IMR-90 (cell line): ENCODE measurements at regions not wholly inside any gene's neighbourhood (a gene's known extent, or its start where the extent isn't known, plus 50 kb on each side); places are given as distances from the start of the nearest gene placed in this dataset.

Experiments
- ATAC-seq: fragments of 200-7000 bp; cut with Tn5 transposase; 2 replicates; pipeline ENCODE4 v1.9.1; 2020; ENCODE audit warnings: low read depth, mild to moderate bottlenecking, moderate library complexity
- BruUV-seq: library from RNA; stranded (reverse); fragments of 400-500 nt; replicated peaks from 2 replicates; lab custom pipeline; 2021; lab: Mats Ljungman, UMichigan
- CTCF ChIA-PET: fragments of 300-600 bp; formaldehyde crosslinking; extraction: SDS; loops from one replicate; lab custom pipeline; 2021; ENCODE audit warnings: antibody characterized with exemption; lab: Yijun Ruan, JAX
- POLR2A ChIA-PET: fragments of 300-600 bp; sonication (Branson Sonifier 250); formaldehyde crosslinking; loops from one replicate; lab custom pipeline; 2022; ENCODE audit warnings: antibody characterized with exemption; ENCODE audit not compliant: unreplicated experiment; lab: Charles Lee
- DNase-seq: peaks from one replicate; pipeline ENCODE4 v3.0.0; 2013
- H2AFZ ChIP-seq: replicated peaks from 2 replicates; pipeline ENCODE3; 2013; ENCODE audit warnings: low read length, mild to moderate bottlenecking; ENCODE audit not compliant: poor library complexity
- H2AK5ac ChIP-seq: 2 replicates; pipeline ENCODE4 v1.6.1; 2013; ENCODE audit warnings: low read depth, low read length, inconsistent platforms
- H2AK9ac ChIP-seq: replicated peaks from 2 replicates; pipeline ENCODE3; 2013; ENCODE audit warnings: mild to moderate bottlenecking, low read depth, low read length, moderate library complexity; ENCODE audit not compliant: poor library complexity
- H2BK120ac ChIP-seq: 2 replicates; pipeline ENCODE4 v1.6.1; 2013; ENCODE audit warnings: low read depth, low read length, inconsistent platforms
- H2BK15ac ChIP-seq: 3 replicates; pipeline ENCODE4 v1.6.1; 2013; ENCODE audit warnings: low read depth, low read length, inconsistent platforms
- H2BK20ac ChIP-seq: 2 replicates; pipeline ENCODE4 v1.6.1; 2013; ENCODE audit warnings: low read depth, mild to moderate bottlenecking, inconsistent platforms, low read length, moderate library complexity
- H2BK5ac ChIP-seq: 2 replicates; pipeline ENCODE4 v1.6.1; 2013; ENCODE audit warnings: mild to moderate bottlenecking, low read depth, low read length, inconsistent platforms; ENCODE audit not compliant: poor library complexity, severe bottlenecking
- H3K14ac ChIP-seq: replicated peaks from 2 replicates; pipeline ENCODE4 v1.6.1; 2013; ENCODE audit warnings: low read depth, low read length, inconsistent platforms
- H3K18ac ChIP-seq: 2 replicates; pipeline ENCODE4 v1.6.1; 2013; ENCODE audit warnings: low read depth, low read length, control low read depth
- H3K23ac ChIP-seq: 2 replicates; pipeline ENCODE4 v1.6.1; 2013; ENCODE audit warnings: low read depth, low read length, inconsistent platforms
- H3K27ac ChIP-seq: 2 replicates; pipeline ENCODE4 v1.5.1; 2013; ENCODE audit warnings: mild to moderate bottlenecking, control low read depth, low read length; ENCODE audit not compliant: insufficient read depth
- H3K27me3 ChIP-seq: 2 replicates; pipeline ENCODE4 v1.6.1; 2013; ENCODE audit warnings: low read length; ENCODE audit not compliant: control insufficient read depth, insufficient read depth
- H3K36me3 ChIP-seq: 2 replicates; pipeline ENCODE4 v1.6.1; 2013; ENCODE audit warnings: low read length, mixed read lengths; ENCODE audit not compliant: control insufficient read depth, insufficient read depth
- H3K4ac ChIP-seq: 2 replicates; pipeline ENCODE4 v1.6.1; 2013; ENCODE audit warnings: low read depth, low read length, inconsistent platforms
- H3K4me1 ChIP-seq: 2 replicates; pipeline ENCODE4 v1.6.1; 2013; ENCODE audit warnings: low read length, mixed read lengths; ENCODE audit not compliant: control insufficient read depth, insufficient read depth
- H3K4me2 ChIP-seq: 2 replicates; pipeline ENCODE4 v1.6.1; 2013; ENCODE audit warnings: low read depth, mild to moderate bottlenecking, control low read depth, low read length, moderate library complexity
- H3K4me3 ChIP-seq: 2 replicates; pipeline ENCODE4 v1.5.1; 2013; ENCODE audit warnings: low read depth, mild to moderate bottlenecking, control low read depth, low read length, moderate library complexity; ENCODE audit not compliant: insufficient read depth
- H3K56ac ChIP-seq: 2 replicates; pipeline ENCODE4 v1.6.1; 2013; ENCODE audit warnings: low read length, inconsistent platforms; ENCODE audit not compliant: insufficient read depth; ENCODE audit errors: extremely low read depth
- H3K79me1 ChIP-seq, 2 experiments: 2 replicates each; pipeline ENCODE4 v1.6.1; 2013; ENCODE audit warnings: low read length in 2 of 2, inconsistent platforms in 1 of 2, low read depth in 1 of 2
- H3K9ac ChIP-seq: 2 replicates; pipeline ENCODE4 v1.6.1; 2013; ENCODE audit warnings: low read depth, low read length, control low read depth
- H3K9me1 ChIP-seq: 2 replicates; pipeline ENCODE4 v1.6.1; 2013; ENCODE audit warnings: low read length, inconsistent platforms; ENCODE audit not compliant: insufficient read depth
- H3K9me3 ChIP-seq: 2 replicates; pipeline ENCODE4 v1.6.1; 2013; ENCODE audit warnings: low read length; ENCODE audit not compliant: control insufficient read depth, insufficient read depth
- H4K20me1 ChIP-seq: 2 replicates; pipeline ENCODE4 v1.6.1; 2013; ENCODE audit warnings: low read length, inconsistent platforms; ENCODE audit not compliant: insufficient read depth
- H4K5ac ChIP-seq: 2 replicates; pipeline ENCODE4 v1.6.1; 2013; ENCODE audit warnings: mild to moderate bottlenecking, low read depth, low read length, control low read depth
- H4K8ac ChIP-seq, 2 experiments: 2 replicates each; pipeline ENCODE4 v1.6.1; 2013; ENCODE audit warnings: low read depth in 2 of 2, low read length in 2 of 2, control low read depth in 1 of 2, inconsistent platforms in 1 of 2
- H4K91ac ChIP-seq: 2 replicates; pipeline ENCODE4 v1.6.1; 2013; ENCODE audit warnings: low read depth, low read length, inconsistent platforms; ENCODE audit not compliant: insufficient read depth
- BHLHE40 ChIP-seq: fragments of 150-350 bp; IDR thresholded peaks from 2 replicates; pipeline ENCODE4 v1.6.1; 2016; ENCODE audit warnings: mild to moderate bottlenecking, low read depth, low read length
- CEBPB ChIP-seq: IDR thresholded peaks from 2 replicates; pipeline ENCODE4 v1.6.1; 2012; ENCODE audit warnings: low read depth, low read length, improper control_type of control experiment
- CHD1 ChIP-seq: IDR thresholded peaks from 2 replicates; pipeline ENCODE4 v1.6.1; 2012; ENCODE audit warnings: low read depth, low read length, improper control_type of control experiment
- FOS ChIP-seq: fragments of 150-350 bp; IDR thresholded peaks from 2 replicates; pipeline ENCODE4 v1.6.1; 2016; ENCODE audit warnings: low read depth, low read length
- MAFK ChIP-seq: IDR thresholded peaks from 2 replicates; pipeline ENCODE4 v1.6.1; 2012; ENCODE audit warnings: low read depth, low read length, improper control_type of control experiment
- MAZ ChIP-seq: IDR thresholded peaks from 2 replicates; pipeline ENCODE4 v1.6.1; 2012; ENCODE audit warnings: low read depth, mild to moderate bottlenecking, low read length, improper control_type of control experiment, moderate library complexity, borderline replicate concordance
- MXI1 ChIP-seq: IDR thresholded peaks from 2 replicates; pipeline ENCODE4 v1.6.1; 2012; ENCODE audit warnings: low read depth, mild to moderate bottlenecking, low read length, moderate library complexity, borderline replicate concordance
- NFE2L2 ChIP-seq: fragments of 150-350 bp; IDR thresholded peaks from 2 replicates; pipeline ENCODE4 v1.6.1; 2016; ENCODE audit warnings: low read depth, mild to moderate bottlenecking, low read length
- POLR2A ChIP-seq: IDR thresholded peaks from 2 replicates; pipeline ENCODE4 v1.6.1; 2012; ENCODE audit warnings: mild to moderate bottlenecking, low read depth, low read length
- RAD21 ChIP-seq: IDR thresholded peaks from 2 replicates; pipeline ENCODE4 v1.6.1; 2012; ENCODE audit warnings: low read length, improper control_type of control experiment
- RCOR1 ChIP-seq: IDR thresholded peaks from 2 replicates; pipeline ENCODE4 v1.6.1; 2012; ENCODE audit warnings: mild to moderate bottlenecking, low read length, improper control_type of control experiment; ENCODE audit not compliant: insufficient replicate concordance
- RFX5 ChIP-seq: IDR thresholded peaks from 2 replicates; pipeline ENCODE4 v1.8.0; 2012; ENCODE audit warnings: low read depth, mild to moderate bottlenecking, low read length, moderate library complexity
- SMC3 ChIP-seq: fragments of 150-350 bp; IDR thresholded peaks from 2 replicates; pipeline ENCODE4 v1.6.1; 2016; ENCODE audit warnings: low read depth, mild to moderate bottlenecking, antibody characterized with exemption, low read length, moderate library complexity
- WGBS, 2 experiments: methylation state at CpG; one replicate each; pipeline versions ENCODE4 v1.1.5 to v1.1.7; 2013; ENCODE audit warnings: missing lambda C conversion rate in 2 of 2; ENCODE audit not compliant: insufficient read length in 1 of 2; ENCODE audit errors: extremely low coverage in 2 of 2; 5-methylcytosine and 5-hydroxymethylcytosine counted together
- dilution Hi-C: fragments of 300-500 bp; cut with HindIII; formaldehyde crosslinking; loops from one replicate; pipeline ENCODE4 v1.14.3; 2018; ENCODE audit warnings: low sequenced_read_pairs; ENCODE audit not compliant: unreplicated experiment
- in situ Hi-C: fragments of 300-500 bp; cut with MboI; formaldehyde crosslinking; loops from 3 replicates; pipeline ENCODE4 v1.14.3; 2019; ENCODE audit warnings: low sequenced_read_pairs, inconsistent platforms, mixed read lengths
- intact Hi-C: fragments of 100-400 bp; cut with micrococcal nuclease; formaldehyde crosslinking; loops from 2 replicates; pipeline ENCODE4 v1.10.0; 2022
- TF ChIP-seq, protein P1 (sequence below): fragments of 150-350 bp; IDR thresholded peaks from 2 replicates; pipeline ENCODE4 v1.6.1; 2017; ENCODE audit warnings: mild to moderate bottlenecking, antibody characterized with exemption, low read length, low read depth
- TF ChIP-seq, protein P2 (sequence below): conservative IDR thresholded peaks from 2 replicates; pipeline ENCODE4 v1.5.1; 2012; ENCODE audit warnings: mild to moderate bottlenecking, low read depth, low read length, improper control_type of control experiment
- TF ChIP-seq, protein P3 (sequence below): fragments of 150-350 bp; IDR thresholded peaks from 2 replicates; pipeline ENCODE4 v1.6.1; 2016; ENCODE audit warnings: low read depth, mild to moderate bottlenecking, low read length, moderate library complexity, borderline replicate concordance

DNA sequence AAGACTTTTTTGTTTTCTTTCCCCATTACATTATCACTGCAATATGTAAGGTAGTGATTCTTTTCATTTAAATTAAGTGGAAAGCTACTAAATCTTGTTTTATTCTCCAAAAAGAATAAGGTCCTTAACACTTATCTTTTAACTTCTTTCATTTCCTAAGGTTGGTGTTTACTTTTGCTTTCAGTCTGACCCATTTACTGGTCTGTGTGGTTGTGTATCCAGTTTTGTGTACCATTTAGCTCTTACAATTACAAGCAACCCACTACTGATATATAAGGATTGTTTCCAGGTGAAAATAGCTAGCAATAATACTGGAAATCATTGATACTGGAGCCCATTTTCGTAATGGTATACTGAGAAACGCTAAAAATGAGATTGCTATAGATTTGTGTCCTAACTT, 123.1 kb upstream of the CXorf66 start:
- Histone ChIP-seq H2AK9ac (no peak overlapping the region), H3K27ac (no peak overlapping the region), H2AFZ (no peak overlapping the region), H3K4ac (no peak overlapping the region), H3K56ac (no peak overlapping the region), H4K20me1 (no peaks in the 10 kb centered on the region), H4K5ac (no peak overlapping the region), H3K9me1 (no peaks in the 10 kb centered on the region), H3K4me2 (no peak overlapping the region), H3K14ac (no peak overlapping the region), H3K27me3 (peaks cover 5% of the 10 kb centered on the region), H4K91ac (no peak overlapping the region), H3K9me3 (no peaks in the 10 kb centered on the region; the same call in 1 of the 2 replicates), H3K79me1 (no peaks in the 10 kb centered on the region), H3K23ac (no peak overlapping the region), H2BK120ac (no peak overlapping the region), H2BK15ac (no peak overlapping the region), H2AK5ac (no peak overlapping the region), H2BK5ac (no peak overlapping the region), H3K36me3 (no peaks in the 10 kb centered on the region), H2BK20ac (no peak overlapping the region), H3K18ac (no peak overlapping the region), H4K8ac (no peak overlapping the region), H3K4me3 (no peak overlapping the region), H3K9ac (no peak overlapping the region), H3K4me1 (no peaks in the 10 kb centered on the region)
- TF ChIP-seq SMC3 (no peak), BHLHE40 (no peak), MAFK (no peak), FOS (no peak), CEBPB (no peak), RAD21 (no peak), RCOR1 (no peak), RFX5 (no peak), NFE2L2 (no peak), MAZ (no peak), CHD1 (no peak), MXI1 (no peak), POLR2A (no peak)
- TF ChIP-seq, protein P1, sequence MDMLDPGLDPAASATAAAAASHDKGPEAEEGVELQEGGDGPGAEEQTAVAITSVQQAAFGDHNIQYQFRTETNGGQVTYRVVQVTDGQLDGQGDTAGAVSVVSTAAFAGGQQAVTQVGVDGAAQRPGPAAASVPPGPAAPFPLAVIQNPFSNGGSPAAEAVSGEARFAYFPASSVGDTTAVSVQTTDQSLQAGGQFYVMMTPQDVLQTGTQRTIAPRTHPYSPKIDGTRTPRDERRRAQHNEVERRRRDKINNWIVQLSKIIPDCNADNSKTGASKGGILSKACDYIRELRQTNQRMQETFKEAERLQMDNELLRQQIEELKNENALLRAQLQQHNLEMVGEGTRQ: no peak
- TF ChIP-seq, protein P2, sequence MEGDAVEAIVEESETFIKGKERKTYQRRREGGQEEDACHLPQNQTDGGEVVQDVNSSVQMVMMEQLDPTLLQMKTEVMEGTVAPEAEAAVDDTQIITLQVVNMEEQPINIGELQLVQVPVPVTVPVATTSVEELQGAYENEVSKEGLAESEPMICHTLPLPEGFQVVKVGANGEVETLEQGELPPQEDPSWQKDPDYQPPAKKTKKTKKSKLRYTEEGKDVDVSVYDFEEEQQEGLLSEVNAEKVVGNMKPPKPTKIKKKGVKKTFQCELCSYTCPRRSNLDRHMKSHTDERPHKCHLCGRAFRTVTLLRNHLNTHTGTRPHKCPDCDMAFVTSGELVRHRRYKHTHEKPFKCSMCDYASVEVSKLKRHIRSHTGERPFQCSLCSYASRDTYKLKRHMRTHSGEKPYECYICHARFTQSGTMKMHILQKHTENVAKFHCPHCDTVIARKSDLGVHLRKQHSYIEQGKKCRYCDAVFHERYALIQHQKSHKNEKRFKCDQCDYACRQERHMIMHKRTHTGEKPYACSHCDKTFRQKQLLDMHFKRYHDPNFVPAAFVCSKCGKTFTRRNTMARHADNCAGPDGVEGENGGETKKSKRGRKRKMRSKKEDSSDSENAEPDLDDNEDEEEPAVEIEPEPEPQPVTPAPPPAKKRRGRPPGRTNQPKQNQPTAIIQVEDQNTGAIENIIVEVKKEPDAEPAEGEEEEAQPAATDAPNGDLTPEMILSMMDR: no peak
- TF ChIP-seq, protein P3, sequence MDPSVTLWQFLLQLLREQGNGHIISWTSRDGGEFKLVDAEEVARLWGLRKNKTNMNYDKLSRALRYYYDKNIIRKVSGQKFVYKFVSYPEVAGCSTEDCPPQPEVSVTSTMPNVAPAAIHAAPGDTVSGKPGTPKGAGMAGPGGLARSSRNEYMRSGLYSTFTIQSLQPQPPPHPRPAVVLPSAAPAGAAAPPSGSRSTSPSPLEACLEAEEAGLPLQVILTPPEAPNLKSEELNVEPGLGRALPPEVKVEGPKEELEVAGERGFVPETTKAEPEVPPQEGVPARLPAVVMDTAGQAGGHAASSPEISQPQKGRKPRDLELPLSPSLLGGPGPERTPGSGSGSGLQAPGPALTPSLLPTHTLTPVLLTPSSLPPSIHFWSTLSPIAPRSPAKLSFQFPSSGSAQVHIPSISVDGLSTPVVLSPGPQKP: no peak
- in situ Hi-C loops: no loop called here
- ChIA-PET POLR2A (no interaction called here), CTCF (no interaction called here)
- dilution Hi-C loops: no loop called here
- intact Hi-C loops: no loop called here
- ATAC-seq (no peak), DNase-seq (no peak)
- no TSS peak for BruUV-seq
- no CpG with 5 or more reads among the region's 2 CpGs for WGBS, 2 experiments
